ENCODE measurements at regions not wholly inside any gene's neighbourhood (a gene's known extent, or its start where the extent isn't known, plus 50 kb on each side); places are given as distances from the start of the nearest gene placed in this dataset.

- TF ChIP-seq CTCF (conservative IDR thresholded peaks at IDR 0.05; ENCODE audit: low read depth, low read length) (no peak), EZH2 (IDR thresholded peaks at IDR 0.05; ENCODE audit: borderline replicate concordance, low read depth, low read length, poor library complexity, severe bottlenecking) (no peak)
Measured at GRCh38 chr5:135087950-135088349, 53.9 kb upstream of the PITX1 start.
